NCI-H82 treated with DMSO at 0.1 percent for 48 hours (cell line): ENCODE measurements at regions not wholly inside any gene's neighbourhood (a gene's known extent, or its start where the extent isn't known, plus 50 kb on each side); places are given as distances from the start of the nearest gene placed in this dataset.
"Not testable (repeated sequence)": the region's sequence is repeated elsewhere in the genome, so short reads cannot be mapped to it uniquely, and the experiment has no call there.

Experiments
- DNase-seq: peaks from one replicate; lab custom pipeline; 2025; ENCODE audit not compliant: unreplicated experiment; lab: John Stamatoyannopoulos, UW

DNA sequence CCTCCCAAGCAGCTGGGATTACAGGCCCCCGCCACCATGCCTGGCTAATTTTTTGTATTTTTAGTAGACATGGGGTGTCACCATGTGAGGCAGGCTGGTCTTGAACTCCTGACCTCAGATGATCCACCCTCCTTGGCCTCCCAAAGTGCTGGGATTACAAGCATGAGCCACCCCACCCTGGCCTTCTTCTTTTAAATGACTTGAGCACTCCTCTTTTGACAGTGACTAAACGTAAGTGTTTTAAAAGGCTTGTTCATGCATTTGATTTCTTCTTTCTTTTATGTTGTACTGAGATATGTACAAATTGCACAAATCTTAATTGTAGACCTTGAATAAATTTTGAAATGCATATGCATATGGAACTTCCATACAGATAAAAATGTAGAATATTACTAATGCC, 337.9 kb downstream of the CETN3 start:
- DNase-seq = no peak

DNA sequence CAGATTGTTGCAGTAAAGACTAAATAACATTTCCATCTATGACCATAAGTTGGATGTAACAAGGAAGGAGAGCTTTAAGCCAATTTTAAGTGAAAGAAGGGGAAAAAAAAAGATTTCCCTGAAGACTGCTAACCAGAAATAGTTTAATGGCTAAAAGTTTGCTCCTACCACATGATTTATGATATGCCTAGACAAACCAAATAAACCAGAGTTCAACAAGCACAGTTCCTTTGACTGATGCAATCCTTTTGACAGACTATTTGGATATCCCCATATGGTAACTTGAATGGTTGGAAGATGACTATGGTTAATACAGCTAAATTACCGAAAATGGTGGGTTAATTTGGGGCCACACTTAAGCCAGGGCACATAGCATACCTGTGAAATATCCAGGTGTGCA, 338.5 kb downstream of the CETN3 start:
- DNase-seq = no peak

DNA sequence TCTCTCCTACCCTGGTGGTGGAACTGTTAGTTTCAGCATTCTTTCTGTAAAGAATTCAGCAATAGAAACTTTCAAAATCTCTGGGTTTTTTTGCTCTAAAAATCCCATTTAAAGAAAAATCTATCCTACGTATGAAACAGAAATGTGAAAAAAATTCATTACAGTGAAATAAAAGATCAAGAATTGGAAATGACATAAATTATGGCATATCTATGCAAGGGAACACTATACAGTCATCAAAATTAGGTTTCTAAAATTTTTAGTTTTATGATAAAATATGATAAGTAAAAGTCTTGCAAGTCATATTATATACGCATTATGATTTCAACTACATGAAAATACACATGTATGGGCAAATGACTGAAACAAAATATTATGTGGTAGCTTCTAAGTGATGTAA, 342.6 kb downstream of the CETN3 start:
- no peak for DNase-seq

DNA sequence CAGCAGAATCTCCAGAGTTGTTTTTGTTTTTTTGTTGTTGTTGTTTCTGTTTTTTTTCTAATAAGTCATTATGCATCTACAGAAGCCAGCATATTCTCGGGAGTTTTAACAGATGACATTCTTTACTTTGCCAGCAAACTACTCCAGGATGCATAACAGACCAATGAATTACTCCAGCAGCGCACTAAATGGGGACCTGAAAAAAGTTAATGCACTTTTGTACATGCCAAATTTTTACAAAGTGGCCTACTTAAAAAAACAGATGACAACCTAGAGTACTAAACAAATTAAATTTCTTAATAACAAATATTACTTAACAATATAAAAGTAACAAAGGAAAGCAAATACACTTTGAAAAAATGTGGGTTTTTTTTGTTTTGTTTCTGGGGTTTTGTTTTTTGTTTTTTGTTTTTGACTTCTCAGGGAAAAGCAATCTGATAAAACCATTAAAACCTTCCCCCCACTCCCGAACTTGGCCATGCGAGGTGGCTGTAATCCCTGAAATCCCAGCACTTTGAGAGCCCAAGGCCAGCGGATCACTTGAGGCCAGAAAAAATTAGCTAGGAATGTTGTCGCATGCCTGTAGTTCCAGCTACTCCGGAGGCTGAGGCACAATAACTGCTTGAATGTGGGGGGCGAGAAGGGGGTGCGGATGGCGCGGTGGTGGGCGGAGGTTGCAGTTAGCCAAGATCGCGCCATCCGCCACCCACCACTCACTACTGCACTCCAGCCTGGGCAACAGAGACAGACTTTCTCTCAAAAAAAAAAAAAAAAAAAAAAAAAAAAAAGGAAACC, 352.4 kb downstream of the CETN3 start:
- DNase-seq = no peak

DNA sequence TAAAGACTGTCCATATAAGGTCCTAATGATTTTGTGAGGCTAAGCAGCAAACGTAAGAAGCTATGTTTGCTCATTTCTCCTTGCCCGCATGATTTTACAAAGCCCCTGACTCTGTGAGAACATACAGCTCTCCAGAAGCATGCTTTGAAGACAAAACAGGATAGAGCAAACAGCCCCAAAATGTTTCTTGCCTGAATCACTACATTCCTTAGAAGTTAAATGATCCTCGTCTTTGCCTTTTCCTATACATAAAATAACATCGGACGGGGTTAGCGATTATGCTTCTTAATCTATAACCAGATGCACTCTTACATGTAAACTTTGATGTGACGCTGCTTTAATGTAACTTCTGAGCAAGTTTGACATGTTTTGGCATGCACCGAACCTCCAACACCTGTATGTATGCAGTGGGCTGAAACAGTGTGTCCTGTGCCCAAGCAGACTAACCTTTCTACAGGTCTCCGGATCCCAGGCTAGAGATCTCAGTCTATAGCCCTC, 353.7 kb downstream of the CETN3 start:
- DNase-seq = no peak

DNA sequence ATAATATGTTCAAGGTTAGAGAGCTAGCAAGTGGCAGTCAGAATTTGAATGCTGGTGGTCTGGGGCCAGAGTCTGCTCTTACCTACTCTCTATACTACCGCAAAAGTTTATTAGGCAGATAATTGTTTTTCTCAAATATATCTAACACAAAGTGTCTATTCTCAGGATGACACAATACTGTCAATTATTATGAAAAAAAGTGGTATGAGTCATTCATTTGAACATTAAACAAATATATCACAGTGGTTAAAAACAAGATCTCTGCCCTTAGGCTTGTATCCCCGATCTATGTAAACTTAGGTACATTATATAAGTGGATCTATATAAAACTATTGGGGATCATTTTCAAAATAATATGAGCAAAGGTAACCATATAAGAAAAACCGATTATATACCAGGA, 354.9 kb downstream of the CETN3 start:
- DNase-seq = no peak

DNA sequence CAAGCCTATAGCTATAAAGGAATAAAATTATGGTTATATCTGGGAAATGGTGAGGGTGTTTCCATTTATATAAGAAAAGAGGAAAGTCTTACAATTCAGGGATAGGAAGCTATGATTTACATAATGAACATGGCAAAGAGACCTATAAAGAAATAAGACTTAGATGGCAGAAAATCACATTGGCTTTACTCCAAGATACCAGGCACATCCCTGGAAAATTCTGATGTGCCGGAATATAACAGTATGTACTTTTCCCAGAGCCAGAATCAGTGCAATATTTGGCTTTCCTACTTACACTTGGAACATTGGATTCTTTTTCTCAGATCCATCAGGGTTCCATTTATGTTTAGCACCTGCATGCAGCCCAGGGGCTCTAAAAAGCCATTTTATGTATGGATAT, 357.8 kb downstream of the CETN3 start:
- no peak for DNase-seq

DNA sequence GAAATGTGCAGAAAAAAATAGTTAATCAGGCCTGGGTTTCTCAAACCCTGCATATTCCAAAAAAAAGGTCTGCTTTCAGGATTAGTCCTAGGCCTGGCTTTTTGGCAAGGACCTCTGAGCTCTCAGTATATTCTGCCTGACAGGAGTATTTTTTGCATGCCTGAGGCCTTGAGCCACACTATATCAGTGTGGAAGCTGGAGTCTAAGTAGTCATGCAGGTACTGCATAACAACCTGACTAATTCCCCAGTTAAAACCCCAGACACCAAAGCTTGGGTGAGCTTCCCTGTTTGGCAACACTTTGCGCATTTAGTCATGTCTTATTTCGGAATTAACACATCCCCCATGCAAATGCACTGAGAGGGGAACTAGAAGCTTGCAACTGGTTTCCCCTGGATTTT, 359.5 kb downstream of the CETN3 start:
- DNase-seq = no peak

DNA sequence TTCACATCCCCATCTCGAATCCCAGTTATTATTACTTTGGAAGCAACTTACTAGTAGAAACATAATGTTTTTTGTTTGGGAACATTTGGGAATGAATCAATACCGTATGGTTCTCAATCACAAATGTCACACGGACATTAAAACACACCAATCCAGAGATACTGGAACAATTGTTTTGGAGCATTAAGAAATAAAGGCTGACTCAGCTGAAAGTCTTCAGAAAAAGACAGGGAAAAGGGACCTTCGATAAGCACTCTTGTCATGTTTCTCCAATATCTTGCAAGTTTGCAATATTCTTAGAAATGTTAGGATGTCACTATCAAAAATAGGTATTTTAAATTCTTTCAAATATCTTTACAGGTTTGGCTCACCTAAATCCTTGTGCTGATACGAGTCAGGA, 362.4 kb downstream of the CETN3 start:
- no peak for DNase-seq

DNA sequence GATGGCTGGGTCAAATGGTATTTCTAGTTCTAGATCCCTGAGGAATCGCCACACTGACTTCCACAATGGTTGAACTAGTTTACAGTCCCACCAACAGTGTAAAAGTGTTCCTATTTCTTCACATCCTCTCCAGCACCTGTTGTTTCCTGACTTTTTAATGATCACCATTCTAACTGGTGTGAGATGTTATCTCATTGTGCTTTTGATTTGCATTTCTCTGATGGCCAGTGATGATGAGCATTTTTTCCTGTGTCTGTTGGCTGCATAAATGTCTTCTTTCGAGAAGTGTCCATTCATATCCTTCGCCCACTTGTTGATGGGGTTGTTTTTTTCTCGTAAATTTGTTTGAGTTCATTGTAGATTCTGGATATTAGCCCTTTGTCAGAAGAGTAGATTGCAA, 369.5 kb downstream of the CETN3 start:
- DNase-seq = not testable (repeated sequence)

DNA sequence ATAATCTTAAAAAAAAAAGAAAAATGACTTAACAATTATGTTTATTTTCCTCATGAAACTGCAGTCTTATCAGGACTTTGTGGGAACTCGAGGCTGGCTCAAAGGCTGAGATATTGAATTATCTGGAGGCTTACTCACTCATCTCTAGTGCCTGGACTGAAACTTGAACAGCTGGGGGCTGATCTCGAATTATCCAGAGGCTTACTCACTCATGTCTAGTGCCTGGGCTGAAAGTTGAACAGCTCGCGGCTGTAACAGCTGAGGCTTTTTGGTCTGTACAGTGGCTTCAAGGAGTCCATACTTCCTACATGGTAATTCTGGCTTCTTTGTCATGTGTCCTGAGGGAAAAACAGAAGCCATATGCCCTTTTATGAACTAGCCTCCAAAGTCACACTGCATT, 371.9 kb downstream of the CETN3 start:
- no peak for DNase-seq

DNA sequence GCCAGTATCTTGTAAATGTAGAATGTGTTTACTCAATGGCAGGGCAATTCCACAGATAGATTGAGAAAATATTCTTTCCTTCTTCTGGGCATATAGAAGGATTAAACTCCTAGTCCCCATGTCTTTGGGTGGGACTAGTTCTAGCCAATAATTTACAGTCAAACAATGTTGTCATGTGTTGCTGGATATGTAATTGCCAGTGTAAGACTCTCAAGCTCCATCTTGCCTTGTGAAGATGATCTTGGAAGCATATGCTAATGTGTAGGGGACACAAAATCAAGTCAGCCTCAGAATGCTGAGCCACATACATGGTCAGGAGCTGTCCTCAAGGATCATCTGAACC, 386.9 kb downstream of the CETN3 start:
- no peak for DNase-seq

DNA sequence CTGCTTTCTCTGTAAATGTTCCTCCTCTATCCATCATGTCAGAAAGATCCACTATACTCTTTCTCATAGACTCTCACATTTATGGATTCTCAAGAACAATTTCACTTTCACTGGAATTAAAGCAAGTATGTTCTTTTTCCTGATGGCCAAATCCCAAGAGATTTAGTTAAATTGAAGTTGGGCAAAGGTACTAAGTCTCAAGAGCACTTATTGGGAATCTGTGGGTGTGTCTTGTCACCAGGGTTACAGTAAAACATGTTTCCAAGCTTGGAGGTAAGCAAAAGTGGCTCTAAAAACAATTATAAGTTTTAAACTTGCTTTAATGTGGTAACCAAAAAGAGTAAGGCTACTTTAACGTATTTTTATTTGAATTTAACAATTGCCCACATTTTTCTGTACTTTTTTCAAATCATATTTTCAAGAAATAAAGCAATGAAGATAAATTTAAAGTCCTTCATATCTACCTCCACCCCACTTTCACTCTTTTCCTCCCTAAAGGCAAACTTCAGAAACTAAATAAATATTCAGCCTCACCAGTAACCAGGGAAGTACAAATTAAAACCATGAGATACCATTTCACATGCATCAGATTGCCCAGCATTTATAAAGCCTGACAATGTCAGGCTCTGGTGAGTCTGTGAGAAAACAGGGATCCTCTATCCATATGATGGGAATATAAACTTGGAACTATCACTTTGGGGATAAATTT, 387.4 kb downstream of the CETN3 start:
- no peak for DNase-seq

DNA sequence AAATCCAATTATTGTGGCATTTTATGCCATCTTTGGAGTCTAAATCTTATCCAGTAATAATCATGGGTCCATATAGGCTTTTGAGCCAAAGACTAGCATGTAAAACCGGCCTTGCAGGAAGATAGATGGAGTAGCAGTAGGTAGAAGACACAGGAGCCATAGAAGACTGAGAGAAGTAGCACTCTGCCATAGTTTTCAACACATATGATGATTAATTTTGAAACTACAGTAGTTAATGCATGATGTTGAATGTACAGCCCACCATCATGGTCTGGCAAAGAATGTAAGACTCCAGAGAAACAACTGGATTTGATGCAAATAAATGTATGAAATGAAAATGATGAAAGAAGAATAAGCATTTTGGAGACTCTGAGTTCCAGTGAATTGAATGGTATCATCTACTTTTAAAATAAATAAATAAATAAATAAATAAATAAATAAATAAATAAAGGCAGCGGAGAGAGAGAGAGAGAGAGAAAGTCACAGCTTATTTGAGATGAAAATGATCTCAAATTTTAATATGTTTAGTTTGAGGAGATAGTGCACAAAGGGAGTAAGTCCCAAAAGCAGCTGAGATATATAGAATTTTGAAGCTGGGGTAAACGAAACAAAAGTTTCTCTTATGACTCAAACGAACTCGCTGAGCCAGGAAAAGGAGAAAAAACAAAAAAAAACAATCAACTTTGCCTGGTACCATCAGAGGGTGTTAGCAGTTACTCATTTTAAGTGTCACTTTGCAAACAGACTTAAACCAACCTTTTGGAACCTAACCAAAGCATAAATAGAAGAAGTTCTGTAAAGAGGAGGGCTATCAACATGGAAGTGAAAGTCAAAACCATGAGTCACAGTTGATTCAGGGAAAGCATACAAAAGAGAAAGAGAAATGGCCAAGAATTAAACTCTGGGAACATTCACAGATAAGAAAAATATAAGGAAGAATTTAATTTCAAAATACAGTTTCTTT, 388.7 kb downstream of the CETN3 start:
- DNase-seq = no peak

DNA sequence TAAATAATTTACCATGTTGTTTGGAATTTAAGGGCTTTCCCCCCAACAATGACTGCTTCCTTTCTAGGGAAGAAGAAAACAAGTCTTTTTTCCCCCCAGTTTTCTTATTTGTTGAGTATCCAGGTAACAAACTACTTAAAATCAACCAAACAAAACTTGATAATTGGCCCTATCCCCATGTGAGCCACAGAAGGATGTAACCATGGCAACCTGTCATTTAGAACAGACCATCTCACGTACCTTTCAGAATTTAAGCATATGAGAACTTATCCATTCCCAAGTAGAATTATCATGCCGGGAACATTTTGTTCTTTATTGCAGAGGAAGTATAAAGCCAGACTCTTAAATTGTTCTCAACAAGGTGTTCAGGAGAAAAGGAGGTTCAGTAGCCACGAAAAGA, 392.3 kb downstream of the CETN3 start:
- DNase-seq = no peak

DNA sequence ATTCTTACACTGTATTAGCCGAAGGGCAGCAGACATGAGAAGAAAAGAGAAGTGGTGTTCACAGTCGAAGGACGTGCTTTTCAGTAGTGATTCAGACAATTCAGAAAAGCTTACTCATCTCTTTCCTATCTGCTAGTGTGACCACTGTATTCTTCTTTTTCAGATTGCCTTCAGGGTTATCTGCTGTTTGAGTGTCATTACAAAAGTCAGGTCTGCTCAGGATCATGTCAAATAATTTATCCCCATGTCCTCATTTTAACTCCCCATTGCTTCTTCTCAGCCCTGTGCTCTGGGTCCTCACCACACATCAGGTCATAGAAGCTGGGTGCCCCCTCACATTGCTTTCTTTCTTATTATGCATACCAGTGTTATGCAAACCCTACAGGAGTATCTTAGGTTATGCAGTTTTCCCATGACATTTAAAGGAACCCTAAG, 394.0 kb downstream of the CETN3 start:
- DNase-seq = no peak

DNA sequence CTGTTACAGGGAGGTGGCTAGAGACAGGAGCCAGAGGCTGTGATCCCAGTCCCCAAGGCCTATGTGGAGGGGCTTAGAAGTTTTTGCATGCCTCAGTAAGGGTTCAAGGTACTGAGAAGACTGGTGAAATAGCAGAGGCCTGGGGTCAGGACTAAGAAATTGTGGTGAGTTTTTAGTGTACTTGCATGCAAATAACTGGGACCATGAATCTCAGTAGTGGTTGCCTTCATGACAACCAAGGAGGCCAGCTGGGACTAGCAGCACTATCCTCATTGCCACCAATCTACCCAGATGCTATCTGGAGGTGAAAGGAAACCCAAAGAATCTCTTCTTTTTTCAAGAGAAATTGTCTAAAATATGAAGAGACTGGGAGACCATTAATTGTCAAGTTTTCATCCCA, 395.1 kb downstream of the CETN3 start:
- DNase-seq = no peak

DNA sequence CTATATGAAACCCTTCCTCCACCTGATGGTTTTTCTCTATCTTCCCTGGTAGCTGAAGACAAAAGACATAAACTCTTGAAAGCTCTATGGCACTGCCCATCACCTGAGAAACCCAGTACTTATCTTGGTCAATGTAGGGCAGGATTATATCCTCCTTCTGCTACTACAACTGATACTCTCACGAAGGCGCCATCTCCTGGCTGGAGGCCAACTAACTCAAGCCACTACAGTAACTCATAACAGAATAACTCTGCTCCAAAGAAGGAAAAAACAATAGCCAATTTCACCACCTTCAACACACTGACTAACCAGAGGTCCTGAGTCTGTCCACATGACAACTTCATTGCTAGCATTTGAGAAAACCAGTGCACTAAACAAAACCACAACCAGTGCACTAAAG, 409.2 kb downstream of the CETN3 start:
- no peak for DNase-seq

DNA sequence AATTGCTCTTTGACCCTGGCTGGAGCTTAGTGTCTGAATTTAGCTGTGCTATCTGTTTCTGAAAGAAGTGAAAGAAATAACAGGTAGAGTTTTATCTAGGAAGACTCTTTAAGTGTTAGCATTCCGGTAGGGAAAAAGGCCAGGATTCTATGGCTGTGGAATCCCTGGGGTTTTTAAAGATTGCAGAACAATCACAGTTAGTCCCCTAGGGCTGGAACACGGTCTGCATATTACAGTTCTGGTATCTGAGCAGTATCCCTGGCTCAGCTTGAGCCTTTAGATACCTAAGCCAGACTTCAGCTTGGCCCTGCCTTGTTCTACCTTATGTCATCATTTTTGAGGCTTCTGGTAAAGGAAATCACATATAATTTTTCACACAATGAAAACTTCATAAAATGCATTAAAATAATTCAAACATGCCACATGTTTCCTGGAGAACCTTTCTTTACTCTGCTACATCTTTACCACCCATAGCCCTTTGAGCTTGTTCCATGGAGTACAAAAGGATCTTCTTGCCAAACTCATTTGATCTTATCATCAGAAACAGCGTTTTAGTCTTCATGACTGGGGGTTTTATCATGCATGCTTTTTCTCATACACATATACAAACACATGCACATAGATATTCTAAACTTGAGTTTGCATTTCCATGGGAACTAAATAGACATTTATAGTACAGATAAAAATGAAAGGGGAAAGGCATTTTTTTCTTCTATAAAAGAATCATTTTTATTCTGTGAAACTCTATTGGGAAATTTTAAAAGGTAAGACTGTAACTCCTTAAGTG, 410.8 kb downstream of the CETN3 start:
- no peak for DNase-seq

DNA sequence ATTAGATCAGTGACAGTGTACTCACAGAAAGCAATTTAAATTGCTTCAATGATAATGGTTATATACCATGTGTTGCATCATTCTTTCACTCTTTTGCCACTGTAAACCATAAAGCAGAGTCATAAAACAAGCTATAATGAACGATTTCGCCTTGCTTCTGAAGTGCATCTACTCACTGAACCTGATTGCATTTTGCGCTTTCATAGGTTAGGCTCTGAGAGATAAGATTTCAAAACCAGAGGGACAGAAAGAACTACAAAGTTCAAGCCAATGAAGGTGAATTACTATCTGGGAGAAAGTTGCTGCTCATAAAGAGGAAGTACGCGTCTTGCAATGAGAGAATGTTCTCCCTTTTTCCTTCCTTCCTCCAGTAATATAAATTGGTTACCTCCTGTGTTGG, 412.7 kb downstream of the CETN3 start:
- no peak for DNase-seq

DNA sequence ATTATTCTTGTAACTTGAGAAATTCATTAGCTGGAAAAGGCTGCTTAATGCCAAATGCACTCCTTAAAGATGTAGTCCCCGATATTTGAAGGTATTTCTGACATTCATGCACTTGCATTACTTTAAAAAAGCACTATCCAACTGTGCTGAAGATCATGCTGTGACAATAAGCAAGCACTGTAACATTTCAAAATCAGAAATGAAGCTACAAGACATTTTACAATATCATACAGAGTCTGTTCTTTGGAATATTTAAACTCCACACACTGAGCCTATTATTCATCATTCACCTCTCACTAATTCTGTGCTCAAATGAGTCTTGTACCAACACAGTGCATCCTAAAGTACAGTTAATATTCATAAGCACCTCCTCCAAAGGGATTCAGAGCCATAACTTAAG, 413.2 kb downstream of the CETN3 start:
- DNase-seq = no peak
